Thyroid gland (tissue), 4 donors: ENCODE measurements at regions not wholly inside any gene's neighbourhood (a gene's known extent, or its start where the extent isn't known, plus 50 kb on each side); places are given as distances from the start of the nearest gene placed in this dataset.

ENCODE experiments used
- DNase-seq, 2 donors: peaks; one replicate each; pipeline ENCODE4 v3.0.0-alpha.2; 2019
- H3K27ac ChIP-seq, 3 donors: fragments of 200-600 bp; sonication (generic); 1 replicate in 2 of 3; 2 replicates in 1 of 3; pipeline ENCODE4 v1.5.1; 2016 to 2019; ENCODE audit warnings: mild to moderate bottlenecking in 1 of 3, moderate library complexity in 1 of 3
- H3K27me3 ChIP-seq: fragments of 200-600 bp; sonication (generic); one replicate; pipeline ENCODE4 v1.5.1; 2019
- H3K36me3 ChIP-seq, 2 donors: fragments of 200-600 bp; sonication (generic); one replicate each; pipeline ENCODE4 v1.5.1; 2016 to 2019
- H3K4me1 ChIP-seq, 2 donors: fragments of 200-600 bp; sonication (generic); one replicate each; pipeline ENCODE4 v1.5.1; 2017 to 2019
- H3K4me3 ChIP-seq, 3 donors: fragments of 200-600 bp; sonication (generic); replicated peaks in 1 of 3; 1 replicate in 2 of 3; 2 replicates in 1 of 3; pipeline ENCODE4 v1.5.1; 2016; ENCODE audit warnings: mild to moderate bottlenecking in 1 of 3
- H3K9me3 ChIP-seq: fragments of 200-600 bp; sonication (generic); one replicate; pipeline ENCODE4 v1.5.1; 2017
- POLR2A ChIP-seq, 2 donors: fragments of 450-650 bp; IDR thresholded peaks; one replicate each; pipeline ENCODE4 v1.6.1; 2017; ENCODE audit warnings: antibody characterized with exemption in 2 of 2, mild to moderate bottlenecking in 2 of 2, moderate library complexity in 1 of 2
- WGBS, 2 donors: methylation state at CpG; one replicate each; pipeline ENCODE4 v1.1.5; 2017; 5-methylcytosine and 5-hydroxymethylcytosine counted together
- intact Hi-C: fragments of 100-400 bp; cut with DNase I; formaldehyde crosslinking; loops from one replicate; pipeline ENCODE4 v1.15.1; 2023
- TF ChIP-seq, protein P1 (sequence below), 6 experiments: fragments of 200-600 bp in 3 of 6; fragments of 450-650 bp in 3 of 6; sonication (generic) in 3 of 6; IDR thresholded peaks; one replicate each; pipeline ENCODE4 v1.5.1; 2016 to 2019; ENCODE audit warnings: antibody characterized with exemption in 6 of 6, mild to moderate bottlenecking in 2 of 6, inconsistent platforms in 1 of 6, moderate library complexity in 1 of 6

DNA sequence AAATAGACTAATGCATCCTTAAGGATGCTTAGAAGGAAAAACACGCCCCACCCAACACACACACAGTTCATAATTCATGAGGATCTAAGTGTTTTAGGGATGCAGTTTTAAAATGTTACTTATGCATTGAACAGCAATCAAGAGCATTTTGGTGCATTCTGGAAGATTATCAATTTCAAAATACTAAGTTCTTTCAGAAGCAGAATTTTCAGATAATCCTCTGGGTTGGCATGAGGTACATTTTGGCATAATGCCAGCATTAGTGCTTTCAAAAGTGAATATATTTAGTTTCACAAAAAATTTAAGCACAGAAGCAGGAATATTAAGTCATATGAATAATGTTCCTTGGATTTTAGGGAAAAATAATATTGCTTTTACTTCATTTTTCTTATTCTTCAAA is 937.1 kb downstream of the REEP3 start:
- WGBS, 2 donors, result 88% methylated on average over 1 of the region's 1 CpG
- no peaks in the 10 kb centered on the region for H3K27me3 ChIP-seq
- no peak for TF ChIP-seq POLR2A (IDR thresholded peaks at IDR 0.05)
- TF ChIP-seq, protein P1, sequence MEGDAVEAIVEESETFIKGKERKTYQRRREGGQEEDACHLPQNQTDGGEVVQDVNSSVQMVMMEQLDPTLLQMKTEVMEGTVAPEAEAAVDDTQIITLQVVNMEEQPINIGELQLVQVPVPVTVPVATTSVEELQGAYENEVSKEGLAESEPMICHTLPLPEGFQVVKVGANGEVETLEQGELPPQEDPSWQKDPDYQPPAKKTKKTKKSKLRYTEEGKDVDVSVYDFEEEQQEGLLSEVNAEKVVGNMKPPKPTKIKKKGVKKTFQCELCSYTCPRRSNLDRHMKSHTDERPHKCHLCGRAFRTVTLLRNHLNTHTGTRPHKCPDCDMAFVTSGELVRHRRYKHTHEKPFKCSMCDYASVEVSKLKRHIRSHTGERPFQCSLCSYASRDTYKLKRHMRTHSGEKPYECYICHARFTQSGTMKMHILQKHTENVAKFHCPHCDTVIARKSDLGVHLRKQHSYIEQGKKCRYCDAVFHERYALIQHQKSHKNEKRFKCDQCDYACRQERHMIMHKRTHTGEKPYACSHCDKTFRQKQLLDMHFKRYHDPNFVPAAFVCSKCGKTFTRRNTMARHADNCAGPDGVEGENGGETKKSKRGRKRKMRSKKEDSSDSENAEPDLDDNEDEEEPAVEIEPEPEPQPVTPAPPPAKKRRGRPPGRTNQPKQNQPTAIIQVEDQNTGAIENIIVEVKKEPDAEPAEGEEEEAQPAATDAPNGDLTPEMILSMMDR (IDR thresholded peaks at IDR 0.05), result no peak
- no peak for DNase-seq
- H3K4me1 ChIP-seq, result no peaks in the 10 kb centered on the region
- intact Hi-C loops, result no loop called here
- H3K36me3 ChIP-seq, result no peaks in the 10 kb centered on the region
- no peak overlapping the region for H3K27ac ChIP-seq
- no peaks in the 10 kb centered on the region for H3K9me3 ChIP-seq
- no peak overlapping the region for H3K4me3 ChIP-seq

DNA sequence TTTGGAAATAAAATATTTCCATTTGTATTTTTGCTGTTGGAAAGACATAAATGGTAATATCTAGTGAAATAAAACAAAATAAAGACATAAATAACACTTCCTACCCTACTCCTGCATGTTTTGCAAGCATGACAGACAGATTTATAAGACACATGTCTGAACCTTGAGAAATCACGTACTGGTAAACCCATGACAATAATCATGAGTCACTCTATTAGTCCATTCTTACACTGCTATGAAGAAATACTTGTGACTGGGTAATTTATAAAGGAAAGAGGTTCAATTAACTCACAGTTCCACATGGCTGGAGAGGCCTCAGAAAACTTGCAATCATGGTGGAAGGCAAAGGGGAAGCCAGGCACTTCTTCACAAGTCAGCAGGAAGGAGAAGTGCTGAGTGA is 942.2 kb downstream of the REEP3 start:
- Histone ChIP-seq H3K9me3 (no peaks in the 10 kb centered on the region), H3K27me3 (no peaks in the 10 kb centered on the region), H3K4me1 (no peaks in the 10 kb centered on the region), H3K36me3 (no peaks in the 10 kb centered on the region), H3K4me3 (no peak overlapping the region), H3K27ac (no peak overlapping the region)
- 83% methylated on average over 1 of the region's 1 CpG for WGBS, 2 donors
- intact Hi-C loops, result no loop called here
- TF ChIP-seq, protein P1 (IDR thresholded peaks at IDR 0.05), result no peak
- no peak for TF ChIP-seq POLR2A (IDR thresholded peaks at IDR 0.05)
- no peak for DNase-seq

DNA sequence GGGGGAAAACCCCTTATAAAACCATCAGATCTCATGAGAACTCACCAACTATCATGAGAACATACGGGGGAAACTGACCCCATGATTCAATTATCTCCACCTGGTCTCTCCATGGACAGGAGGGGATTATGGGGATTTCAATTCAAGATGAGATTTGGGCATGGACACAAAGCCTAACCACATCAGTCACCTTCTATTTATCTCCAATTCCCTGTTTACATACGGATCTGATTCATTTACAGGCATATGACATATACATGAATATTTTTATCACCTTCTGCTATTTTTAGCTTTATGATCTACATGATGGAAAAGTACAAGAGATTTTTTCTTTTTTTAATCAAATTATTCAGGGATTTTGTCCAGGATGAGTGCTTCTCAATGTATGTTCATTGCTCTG is 944.5 kb downstream of the REEP3 start:
- Histone ChIP-seq H3K4me1 (no peaks in the 10 kb centered on the region), H3K36me3 (no peaks in the 10 kb centered on the region), H3K4me3 (no peak overlapping the region), H3K27me3 (no peaks in the 10 kb centered on the region), H3K9me3 (no peaks in the 10 kb centered on the region), H3K27ac (no peak overlapping the region)
- intact Hi-C loops, result no loop called here
- no peak for DNase-seq
- no peak for TF ChIP-seq POLR2A (IDR thresholded peaks at IDR 0.05)
- TF ChIP-seq, protein P1 (IDR thresholded peaks at IDR 0.05), result no peak
- 73 to 80% methylated on average over 2 of the region's 2 CpGs for WGBS, 2 donors

DNA sequence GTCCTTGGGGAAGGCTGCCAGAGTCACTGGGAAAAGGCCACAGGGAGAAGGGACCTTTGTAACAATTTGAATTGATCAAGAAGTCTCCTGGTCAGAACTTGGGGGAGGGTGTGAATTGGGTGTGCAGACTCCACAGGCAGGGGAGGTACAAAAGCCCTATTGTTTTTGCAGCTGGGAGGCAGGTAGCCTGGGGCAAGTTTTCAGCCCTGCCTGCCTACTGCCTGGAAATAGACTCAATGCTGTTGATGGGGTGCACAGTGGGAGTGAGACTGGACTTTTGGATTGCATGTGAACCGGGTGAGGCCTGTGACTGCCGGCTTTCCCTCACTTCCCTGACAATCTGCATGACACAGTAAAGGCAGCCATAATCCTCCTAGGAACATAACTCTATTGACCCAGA is 947.0 kb downstream of the REEP3 start:
- H3K9me3 ChIP-seq, result no peaks in the 10 kb centered on the region
- H3K27ac ChIP-seq, result no peak overlapping the region
- WGBS, 2 donors, result 83 to 97% methylated on average over 2 of the region's 2 CpGs
- H3K4me1 ChIP-seq, result no peaks in the 10 kb centered on the region
- intact Hi-C loops, result no loop called here
- no peaks in the 10 kb centered on the region for H3K36me3 ChIP-seq
- no peak for DNase-seq
- no peak overlapping the region for H3K4me3 ChIP-seq
- TF ChIP-seq, protein P1 (IDR thresholded peaks at IDR 0.05), result no peak
- TF ChIP-seq POLR2A (IDR thresholded peaks at IDR 0.05), result no peak
- no peaks in the 10 kb centered on the region for H3K27me3 ChIP-seq

DNA sequence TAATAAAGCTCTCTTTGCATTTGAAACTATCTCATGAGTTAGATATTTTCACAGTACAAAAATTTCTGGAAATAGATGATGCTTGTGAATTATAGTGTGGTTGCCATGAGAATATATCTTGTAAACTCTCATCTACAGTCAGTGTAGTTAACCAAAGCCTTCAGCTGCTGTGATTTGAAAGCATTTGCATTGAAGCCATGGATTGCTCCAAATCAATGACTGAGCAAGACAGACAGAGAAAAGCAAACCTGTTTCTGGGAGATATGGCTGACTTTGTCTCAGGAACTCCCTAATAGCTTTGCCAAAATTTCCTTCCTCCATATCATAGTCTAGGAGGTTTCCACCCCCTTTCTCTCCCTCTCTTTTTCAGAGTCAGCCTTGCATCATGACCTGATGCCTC is 955.3 kb downstream of the REEP3 start:
- no peak for DNase-seq
- Histone ChIP-seq H3K4me3 (no peak overlapping the region), H3K4me1 (no peaks in the 10 kb centered on the region), H3K36me3 (no peaks in the 10 kb centered on the region), H3K9me3 (no peaks in the 10 kb centered on the region), H3K27ac (no peak overlapping the region), H3K27me3 (no peaks in the 10 kb centered on the region)
- no peak for TF ChIP-seq POLR2A (IDR thresholded peaks at IDR 0.05)
- TF ChIP-seq, protein P1 (IDR thresholded peaks at IDR 0.05), result no peak
- intact Hi-C loops, result no loop called here
